ENCODE measurements at regions not wholly inside any gene's neighbourhood (a gene's known extent, or its start where the extent isn't known, plus 50 kb on each side); places are given as distances from the start of the nearest gene placed in this dataset.

GRCh38 chr3:117660941-117661817, 951.6 kb downstream of the TUSC7 start (continued):
- TF ChIP-seq STAT5B (CRISPR knock-in tag; IDR thresholded peaks at IDR 0.05) = no peak
- TF ChIP-seq FOXO4 (CRISPR knock-in tag; IDR thresholded peaks at IDR 0.05) = no peak
- no peak for TF ChIP-seq ZNF277 (CRISPR knock-in tag; IDR thresholded peaks at IDR 0.05; ENCODE audit: borderline replicate concordance)
- no peak for TF ChIP-seq TFAM (CRISPR knock-in tag; conservative IDR thresholded peaks at IDR 0.05)
- TF ChIP-seq FOS (IDR thresholded peaks at IDR 0.05; ENCODE audit: extremely low read depth, insufficient read length) = no peak
- TF ChIP-seq RCOR1 (IDR thresholded peaks at IDR 0.05; ENCODE audit: borderline replicate concordance in 1 of 2, low read depth in 2 of 2, low read length in 2 of 2) = no peak

GRCh38 chr3:117661818-117662095, 952.2 kb downstream of the TUSC7 start:
- no peak for DNase-seq (ENCODE audit: extremely low read depth in 1 of 4, low spot score in 3 of 4)
- H3K79me2 ChIP-seq (ENCODE audit: control insufficient read depth, insufficient read depth, low read length) = no peaks in the 10 kb centered on the region
- H3K4me2 ChIP-seq (ENCODE audit: insufficient read depth, low read length) = no peak overlapping the region
- no peaks in the 10 kb centered on the region for H3K9me1 ChIP-seq (ENCODE audit: control insufficient read depth, insufficient read depth, low read length)
- 0% methylated on average over 3 of the region's 3 CpGs for WGBS (ENCODE audit: insufficient coverage, low coverage, missing lambda C conversion rate)
- in situ Hi-C loops (cut with MboI) = no loop called here
- no peaks in the 10 kb centered on the region for H4K20me1 ChIP-seq (replicated peaks; ENCODE audit: control insufficient read depth, insufficient read depth, low read length)
- no peak for TF ChIP-seq MECOM (CRISPR knock-in tag; IDR thresholded peaks at IDR 0.05)
- H3K27ac ChIP-seq (ENCODE audit: extremely low read depth, low read depth, low read length) = no peak overlapping the region
- no peaks in the 10 kb centered on the region for H3K9me3 ChIP-seq (replicated peaks; ENCODE audit: control insufficient read depth, insufficient read depth, low read depth, low read length)
- ATAC-seq = no peak
- intact Hi-C loops (cut with micrococcal nuclease) = no loop called here
- H2AFZ ChIP-seq (ENCODE audit: low read depth, low read length) = no peak overlapping the region
- no peaks in the 10 kb centered on the region for H3K27me3 ChIP-seq (ENCODE audit: control insufficient read depth in 2 of 2, insufficient read depth in 2 of 2, low read length in 2 of 2)
- BruUV-seq (replicated peaks) = no TSS peak
- no peak overlapping the region for H3K4me3 ChIP-seq
- ChIA-PET POLR2A (no interaction called here), CTCF (ENCODE audit: low intra/inter-chr PET ratio) (no interaction called here)
- no peaks in the 10 kb centered on the region for H3K4me1 ChIP-seq (replicated peaks in 1 of 2; ENCODE audit: control insufficient read depth in 2 of 2, insufficient read depth in 2 of 2, low read length in 2 of 2)
- H3K36me3 ChIP-seq (ENCODE audit: control insufficient read depth, insufficient read depth, low read length) = no peaks in the 10 kb centered on the region
- no peak overlapping the region for H3K9ac ChIP-seq (ENCODE audit: insufficient read depth in 1 of 2, low read depth in 2 of 2, low read length in 2 of 2)
- FAIRE-seq = no peak

All from K562 (cell line).